ENCODE measurements at regions not wholly inside any gene's neighbourhood (a gene's known extent, or its start where the extent isn't known, plus 50 kb on each side); places are given as distances from the start of the nearest gene placed in this dataset.

DNA sequence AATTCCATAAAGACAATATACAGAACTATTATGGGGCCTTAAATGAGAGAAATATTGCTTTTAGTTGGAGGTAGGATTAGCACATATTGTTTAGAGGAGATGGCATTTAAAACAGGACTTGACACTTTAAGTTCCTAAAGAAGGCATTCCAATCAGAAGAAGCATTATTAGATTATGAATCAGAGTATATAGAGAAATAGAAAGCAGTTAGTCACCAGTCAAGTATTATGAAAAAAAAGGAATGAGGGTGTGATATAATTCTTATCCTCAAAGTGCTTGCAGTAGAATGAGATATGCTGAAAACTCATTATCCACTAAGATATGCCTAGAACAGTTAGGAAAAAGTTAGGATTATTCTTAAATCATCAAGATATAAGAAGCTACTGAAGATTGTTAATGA lies 456.2 kb downstream of the ZNF385D start:
- TF ChIP-seq, protein P1, sequence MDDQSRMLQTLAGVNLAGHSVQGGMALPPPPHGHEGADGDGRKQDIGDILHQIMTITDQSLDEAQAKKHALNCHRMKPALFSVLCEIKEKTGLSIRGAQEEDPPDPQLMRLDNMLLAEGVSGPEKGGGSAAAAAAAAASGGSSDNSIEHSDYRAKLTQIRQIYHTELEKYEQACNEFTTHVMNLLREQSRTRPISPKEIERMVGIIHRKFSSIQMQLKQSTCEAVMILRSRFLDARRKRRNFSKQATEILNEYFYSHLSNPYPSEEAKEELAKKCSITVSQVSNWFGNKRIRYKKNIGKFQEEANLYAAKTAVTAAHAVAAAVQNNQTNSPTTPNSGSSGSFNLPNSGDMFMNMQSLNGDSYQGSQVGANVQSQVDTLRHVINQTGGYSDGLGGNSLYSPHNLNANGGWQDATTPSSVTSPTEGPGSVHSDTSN (IDR thresholded peaks at IDR 0.05) = no peak
- TF ChIP-seq HEYL (CRISPR knock-in tag; IDR thresholded peaks at IDR 0.05) = no peak
- no peak for TF ChIP-seq RNF2 (IDR thresholded peaks at IDR 0.05; ENCODE audit: borderline replicate concordance, low read depth)
- TF ChIP-seq, protein P2, sequence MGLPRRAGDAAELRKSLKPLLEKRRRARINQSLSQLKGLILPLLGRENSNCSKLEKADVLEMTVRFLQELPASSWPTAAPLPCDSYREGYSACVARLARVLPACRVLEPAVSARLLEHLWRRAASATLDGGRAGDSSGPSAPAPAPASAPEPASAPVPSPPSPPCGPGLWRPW (IDR thresholded peaks at IDR 0.05) = no peak
- TF ChIP-seq CTCF (IDR thresholded peaks at IDR 0.05) = no peak
- TF ChIP-seq PHF8 (IDR thresholded peaks at IDR 0.05; ENCODE audit: borderline replicate concordance, low read depth) = no peak
- no peak for TF ChIP-seq RFX5 (IDR thresholded peaks at IDR 0.05)
- TF ChIP-seq HMGXB4 (CRISPR knock-in tag; IDR thresholded peaks at IDR 0.05; ENCODE audit: borderline replicate concordance) = no peak
- no peak for TF ChIP-seq REST (IDR thresholded peaks at IDR 0.05)
- no peak for TF ChIP-seq NR3C1 (IDR thresholded peaks at IDR 0.05)
- TF ChIP-seq, protein P3, sequence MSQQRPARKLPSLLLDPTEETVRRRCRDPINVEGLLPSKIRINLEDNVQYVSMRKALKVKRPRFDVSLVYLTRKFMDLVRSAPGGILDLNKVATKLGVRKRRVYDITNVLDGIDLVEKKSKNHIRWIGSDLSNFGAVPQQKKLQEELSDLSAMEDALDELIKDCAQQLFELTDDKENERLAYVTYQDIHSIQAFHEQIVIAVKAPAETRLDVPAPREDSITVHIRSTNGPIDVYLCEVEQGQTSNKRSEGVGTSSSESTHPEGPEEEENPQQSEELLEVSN (IDR thresholded peaks at IDR 0.05; ENCODE audit: borderline replicate concordance, low read depth) = no peak

Measured in A549 (cell line).